Hepatocyte (in vitro differentiated cells): ENCODE measurements at regions not wholly inside any gene's neighbourhood (a gene's known extent, or its start where the extent isn't known, plus 50 kb on each side); places are given as distances from the start of the nearest gene placed in this dataset.

ENCODE experiments used
- DNase-seq: peaks from one replicate; pipeline ENCODE4 v3.0.0-alpha.2; 2016; ENCODE audit warnings: low spot score
- H2AFZ ChIP-seq: fragments of 200-600 bp; sonication (generic); 2 replicates; pipeline ENCODE4 v1.6.0; 2016; ENCODE audit warnings: antibody characterized with exemption, mild to moderate bottlenecking
- H3K27ac ChIP-seq: fragments of 200-600 bp; sonication (generic); 2 replicates; pipeline ENCODE4 v1.5.1; 2016; ENCODE audit warnings: mild to moderate bottlenecking
- H3K27me3 ChIP-seq: fragments of 200-600 bp; sonication (generic); 2 replicates; pipeline ENCODE4 v1.6.1; 2016
- H3K36me3 ChIP-seq: fragments of 200-600 bp; sonication (generic); replicated peaks from 2 replicates; pipeline ENCODE4 v1.5.1; 2016; ENCODE audit warnings: low read depth; ENCODE audit not compliant: insufficient read depth
- H3K4me1 ChIP-seq: fragments of 200-600 bp; sonication (generic); 2 replicates; pipeline ENCODE4 v1.5.1; 2016; ENCODE audit warnings: mild to moderate bottlenecking, moderate library complexity; ENCODE audit not compliant: insufficient read depth
- H3K4me2 ChIP-seq: fragments of 200-600 bp; sonication (generic); 2 replicates; pipeline ENCODE4 v1.6.0; 2016
- H3K4me3 ChIP-seq: fragments of 200-600 bp; sonication (generic); 2 replicates; pipeline ENCODE4 v1.5.1; 2016; ENCODE audit warnings: mild to moderate bottlenecking
- H3K79me2 ChIP-seq: fragments of 200-600 bp; sonication (generic); 2 replicates; pipeline ENCODE4 v1.6.0; 2017; ENCODE audit warnings: mild to moderate bottlenecking
- H3K9me2 ChIP-seq: fragments of 200-600 bp; sonication (generic); replicated peaks from 2 replicates; pipeline ENCODE4 v1.6.0; 2017; ENCODE audit warnings: mild to moderate bottlenecking; ENCODE audit not compliant: insufficient read depth
- H3K9me3 ChIP-seq: fragments of 200-600 bp; sonication (generic); 2 replicates; pipeline ENCODE4 v1.5.1; 2016; ENCODE audit warnings: low read depth, mild to moderate bottlenecking
- H4K20me1 ChIP-seq: fragments of 200-600 bp; sonication (generic); 2 replicates; pipeline ENCODE4 v1.6.0; 2016; ENCODE audit warnings: mild to moderate bottlenecking; ENCODE audit not compliant: insufficient read depth, poor library complexity, severe bottlenecking
- CTCF ChIP-seq: fragments of 200-600 bp; sonication (generic); IDR thresholded peaks from 2 replicates; pipeline ENCODE4 v1.5.1; 2016; ENCODE audit warnings: antibody characterized with exemption, mild to moderate bottlenecking; ENCODE audit not compliant: poor library complexity
- EZH2 ChIP-seq: fragments of 200-600 bp; sonication (generic); IDR thresholded peaks from 2 replicates; pipeline ENCODE4 v1.6.1; 2016; ENCODE audit warnings: antibody characterized with exemption, mild to moderate bottlenecking, borderline replicate concordance
- EZH2phosphoT487 ChIP-seq: fragments of 200-600 bp; sonication (generic); IDR thresholded peaks from one replicate; pipeline ENCODE4 v1.6.1; 2018; ENCODE audit warnings: antibody characterized with exemption, mild to moderate bottlenecking, low read depth, moderate library complexity; ENCODE audit not compliant: unreplicated experiment, severe bottlenecking
- WGBS: methylation state at CpG from one replicate; pipeline ENCODE4 v1.1.6; 2016; ENCODE audit warnings: low lambda C conversion rate; ENCODE audit errors: missing lambda C conversion rate; 5-methylcytosine and 5-hydroxymethylcytosine counted together

GRCh38 chr14:35201066-35201465 is 78.7 kb downstream of the PRORP start:
- DNase-seq = no peak

GRCh38 chr14:35202195-35202594 is 79.8 kb downstream of the PRORP start:
- Histone ChIP-seq H3K4me1 (no peaks in the 10 kb centered on the region), H3K79me2 (no peaks in the 10 kb centered on the region), H4K20me1 (no peaks in the 10 kb centered on the region), H3K4me2 (no peak overlapping the region), H3K36me3 (no peaks in the 10 kb centered on the region), H3K27ac (no peak overlapping the region), H3K4me3 (no peak overlapping the region), H3K9me3 (no peaks in the 10 kb centered on the region), H3K27me3 (no peaks in the 10 kb centered on the region), H2AFZ (no peak overlapping the region), H3K9me2 (no peaks in the 10 kb centered on the region)
- no peak for TF ChIP-seq CTCF
- DNase-seq = no peak
- 96% methylated on average over 3 of the region's 3 CpGs for WGBS

More at GRCh38 chr14:35201066-35201465, 78.7 kb downstream of the PRORP start:
- Histone ChIP-seq H3K79me2 (no peaks in the 10 kb centered on the region), H3K4me2 (no peak overlapping the region), H3K9me3 (no peaks in the 10 kb centered on the region), H3K4me1 (no peaks in the 10 kb centered on the region), H3K27me3 (no peaks in the 10 kb centered on the region), H2AFZ (no peak overlapping the region), H3K36me3 (no peaks in the 10 kb centered on the region), H4K20me1 (no peaks in the 10 kb centered on the region), H3K4me3 (no peak overlapping the region), H3K9me2 (no peaks in the 10 kb centered on the region), H3K27ac (no peak overlapping the region)
- WGBS = 89% methylated on average over 3 of the region's 3 CpGs
- TF ChIP-seq EZH2phosphoT487 (no peak), CTCF (no peak), EZH2 (no peak)

- Histone ChIP-seq H3K79me2 (no peaks in the 10 kb centered on the region), H4K20me1 (no peaks in the 10 kb centered on the region), H3K27ac (no peak overlapping the region), H3K9me3 (no peaks in the 10 kb centered on the region), H3K4me1 (no peaks in the 10 kb centered on the region), H3K36me3 (no peaks in the 10 kb centered on the region), H3K9me2 (no peaks in the 10 kb centered on the region), H3K27me3 (no peaks in the 10 kb centered on the region), H2AFZ (no peak overlapping the region), H3K4me3 (no peak overlapping the region), H3K4me2 (no peak overlapping the region)
- TF ChIP-seq EZH2 = no peak
- TF ChIP-seq CTCF = no peak
- no peak for TF ChIP-seq EZH2phosphoT487
- WGBS = 77% methylated on average over 2 of the region's 2 CpGs
- no peak for DNase-seq
These were observed 83.4 kb downstream of the PRORP start for GRCh38 chr14:35205737-35206136.

- H3K27ac ChIP-seq = no peak overlapping the region
- no peak overlapping the region for H3K4me3 ChIP-seq
- WGBS = 85% methylated on average over 2 of the region's 2 CpGs
- no peaks in the 10 kb centered on the region for H3K36me3 ChIP-seq
- H3K9me3 ChIP-seq = no peaks in the 10 kb centered on the region
- DNase-seq = no peak
- no peaks in the 10 kb centered on the region for H3K27me3 ChIP-seq
- H4K20me1 ChIP-seq = no peaks in the 10 kb centered on the region
- peaks cover 4% of the 10 kb centered on the region for H3K4me1 ChIP-seq
- no peaks in the 10 kb centered on the region for H3K9me2 ChIP-seq
- H3K4me2 ChIP-seq = no peak overlapping the region
- TF ChIP-seq EZH2 (no peak), EZH2phosphoT487 (no peak), CTCF (no peak)
- no peak overlapping the region for H2AFZ ChIP-seq
- H3K79me2 ChIP-seq = no peaks in the 10 kb centered on the region
These were observed 81.1 kb upstream of the PSMA6 start for GRCh38 chr14:35211067-35211466.
